ENCODE measurements at regions not wholly inside any gene's neighbourhood (a gene's known extent, or its start where the extent isn't known, plus 50 kb on each side); places are given as distances from the start of the nearest gene placed in this dataset.

GRCh38 chr4:13130848-13131247 is 353.3 kb downstream of the RAB28 start:
- Histone ChIP-seq H3K36me3 (no peaks in the 10 kb centered on the region), H3K4me1 (no peaks in the 10 kb centered on the region), H3K27me3 (no peaks in the 10 kb centered on the region), H3K27ac (no peak overlapping the region), H3K4me3 (no peak overlapping the region), H3K9me3 (no peaks in the 10 kb centered on the region)
- intact Hi-C loops (cut with DNase I; ENCODE audit: low total_unique reads): no loop called here
- DNase-seq (ENCODE audit: low spot score in 2 of 2): no peak
- TF ChIP-seq POLR2A (IDR thresholded peaks at IDR 0.05) (no peak), POLR2AphosphoS5 (IDR thresholded peaks at IDR 0.05) (no peak), CTCF (IDR thresholded peaks at IDR 0.05) (no peak)

GRCh38 chr4:13129095-13129494 is 355.0 kb downstream of the RAB28 start:
- Histone ChIP-seq H3K4me3 (no peak overlapping the region), H3K27ac (no peak overlapping the region), H3K27me3 (no peaks in the 10 kb centered on the region), H3K4me1 (no peaks in the 10 kb centered on the region), H3K9me3 (no peaks in the 10 kb centered on the region), H3K36me3 (no peaks in the 10 kb centered on the region)
- no peak for TF ChIP-seq CTCF (IDR thresholded peaks at IDR 0.05)
- no peak for TF ChIP-seq POLR2AphosphoS5 (IDR thresholded peaks at IDR 0.05)
- TF ChIP-seq POLR2A (IDR thresholded peaks at IDR 0.05): no peak
- intact Hi-C loops (cut with DNase I; ENCODE audit: low total_unique reads): no loop called here
- DNase-seq (ENCODE audit: low spot score in 2 of 2): no peak

GRCh38 chr4:13126976-13127910 is 356.9 kb downstream of the RAB28 start:
- TF ChIP-seq POLR2AphosphoS5 (IDR thresholded peaks at IDR 0.05) (no peak), CTCF (IDR thresholded peaks at IDR 0.05) (no peak), POLR2A (IDR thresholded peaks at IDR 0.05) (no peak)
- no peaks in the 10 kb centered on the region for H3K36me3 ChIP-seq
- H3K4me3 ChIP-seq: no peak overlapping the region
- intact Hi-C loops (cut with DNase I; ENCODE audit: low total_unique reads): no loop called here
- no peaks in the 10 kb centered on the region for H3K9me3 ChIP-seq
- H3K27me3 ChIP-seq: no peaks in the 10 kb centered on the region
- H3K4me1 ChIP-seq: no peaks in the 10 kb centered on the region
- no peak for DNase-seq (ENCODE audit: low spot score in 2 of 2)
- no peak overlapping the region for H3K27ac ChIP-seq

- no peak for DNase-seq (ENCODE audit: low spot score in 2 of 2)
- no peaks in the 10 kb centered on the region for H3K4me1 ChIP-seq
- no peak overlapping the region for H3K4me3 ChIP-seq
- no peaks in the 10 kb centered on the region for H3K9me3 ChIP-seq
- no peaks in the 10 kb centered on the region for H3K27me3 ChIP-seq
- H3K36me3 ChIP-seq: no peaks in the 10 kb centered on the region
- no peak overlapping the region for H3K27ac ChIP-seq
- TF ChIP-seq CTCF (IDR thresholded peaks at IDR 0.05) (no peak), POLR2A (IDR thresholded peaks at IDR 0.05) (no peak), POLR2AphosphoS5 (IDR thresholded peaks at IDR 0.05) (no peak)
- intact Hi-C loops (cut with DNase I; ENCODE audit: low total_unique reads): no loop called here
Observed at GRCh38 chr4:13118633-13119032, 365.5 kb downstream of the RAB28 start.

GRCh38 chr4:13117185-13117584 is 367.0 kb downstream of the RAB28 start:
- H3K36me3 ChIP-seq: no peaks in the 10 kb centered on the region

More at GRCh38 chr4:13117185-13117584, 367.0 kb downstream of the RAB28 start:
- TF ChIP-seq CTCF (IDR thresholded peaks at IDR 0.05) (no peak), POLR2AphosphoS5 (IDR thresholded peaks at IDR 0.05) (no peak), POLR2A (IDR thresholded peaks at IDR 0.05) (no peak)
- no peak overlapping the region for H3K27ac ChIP-seq
- no peaks in the 10 kb centered on the region for H3K4me1 ChIP-seq
- H3K9me3 ChIP-seq: peaks cover 0 to under 1% of the 10 kb centered on the region in 2 donors
- DNase-seq (ENCODE audit: low spot score in 2 of 2): no peak
- no peaks in the 10 kb centered on the region for H3K27me3 ChIP-seq
- no peak overlapping the region for H3K4me3 ChIP-seq
- intact Hi-C loops (cut with DNase I; ENCODE audit: low total_unique reads): no loop called here
